ENCODE measurements at regions not wholly inside any gene's neighbourhood (a gene's known extent, or its start where the extent isn't known, plus 50 kb on each side); places are given as distances from the start of the nearest gene placed in this dataset.

DNA sequence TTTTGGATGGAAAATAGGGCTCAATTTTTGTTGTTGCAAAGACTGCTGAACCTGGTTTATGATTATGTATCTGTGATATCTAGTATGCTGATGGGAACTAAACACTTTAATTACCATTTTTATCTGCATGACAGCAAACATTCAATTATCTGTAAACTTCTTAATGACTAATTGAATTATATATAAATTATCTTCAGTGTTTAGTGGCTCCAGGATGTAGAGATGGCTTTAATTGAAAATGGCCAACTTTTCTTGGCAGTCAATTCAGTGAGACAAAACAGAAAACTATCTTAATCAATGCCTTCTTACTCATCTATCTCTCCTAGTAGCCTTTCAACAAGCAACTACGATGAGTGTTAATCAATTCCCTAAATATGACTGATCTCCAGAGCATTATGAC is 591.3 kb downstream of the HACE1 start:
- ChIA-PET POLR2A (no interaction called here), CTCF (interaction anchor here (0.6 kb wide), 1 partner anchor 27 kb away, joined by 3 read pairs; no protein-coding TSS in a partner anchor)
- Histone ChIP-seq H3K9me2 (no peaks in the 10 kb centered on the region), H3K36me3 (replicated peaks in 1 of 2; ENCODE audit: control insufficient read depth in 1 of 2, insufficient read depth in 2 of 2, low read length in 1 of 2) (no peaks in the 10 kb centered on the region), H3K4me3 (ENCODE audit: low read depth in 2 of 2, low read length in 1 of 2) (no peak overlapping the region), H2AFZ (ENCODE audit: low read depth) (no peak overlapping the region), H3K9me3 (no peaks in the 10 kb centered on the region), H3K27ac (ENCODE audit: low read depth in 2 of 2, low read length in 1 of 2) (no peak overlapping the region), H3K79me2 (ENCODE audit: insufficient read depth) (no peaks in the 10 kb centered on the region), H3K9ac (no peak overlapping the region), H3K4me1 (ENCODE audit: control insufficient read depth in 1 of 2, insufficient read depth in 2 of 2, low read depth in 1 of 2, low read length in 1 of 2) (no peaks in the 10 kb centered on the region; a peak in 2 of 4 replicates), H3K27me3 (ENCODE audit: insufficient read depth) (no peaks in the 10 kb centered on the region), H3K4me2 (no peak overlapping the region), H3F3A (replicated peaks; ENCODE audit: insufficient read depth) (no peaks in the 10 kb centered on the region), H4K20me1 (ENCODE audit: insufficient read depth) (no peaks in the 10 kb centered on the region)
- DNase-seq: no peak
- 28% methylated on average over 1 of the region's 1 CpG for WGBS (ENCODE audit: low lambda C conversion rate)
- TF ChIP-seq EP300 (IDR thresholded peaks at IDR 0.05; ENCODE audit: borderline replicate concordance in 1 of 2, low read depth in 1 of 2, low read length in 1 of 2) (peak in 1 of 2 experiments; percentile 39; a peak in 1 of 4 replicates), JUND (IDR thresholded peaks at IDR 0.05) (no peak), FOXM1 (IDR thresholded peaks at IDR 0.05; ENCODE audit: low read depth) (no peak), RXRA (IDR thresholded peaks at IDR 0.05; ENCODE audit: borderline replicate concordance, low read depth) (no peak), SMC3 (IDR thresholded peaks at IDR 0.05; ENCODE audit: low read depth, low read length) (no peak)

DNA sequence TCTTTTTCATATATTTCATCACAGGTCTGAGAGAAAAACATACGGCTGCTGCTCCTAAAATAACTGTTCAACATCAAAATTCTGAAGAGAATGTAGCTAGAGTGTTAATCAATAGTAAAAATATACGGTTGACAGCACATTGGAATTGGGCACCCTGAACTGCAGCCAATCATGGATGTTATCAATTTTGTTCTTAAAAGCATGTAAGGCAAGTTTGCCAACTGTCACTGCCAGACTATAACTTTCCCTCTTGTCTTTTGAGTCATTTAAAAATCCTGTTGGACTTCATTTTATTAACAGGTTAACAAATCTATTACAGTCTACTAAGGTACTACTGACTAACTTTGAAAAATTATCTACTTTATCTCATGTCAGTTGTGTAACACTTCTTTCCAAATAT is 592.8 kb downstream of the HACE1 start:
- DNase-seq: no peak
- Histone ChIP-seq H3K4me2 (no peak overlapping the region), H3K36me3 (replicated peaks in 1 of 2; ENCODE audit: control insufficient read depth in 1 of 2, insufficient read depth in 2 of 2, low read length in 1 of 2) (no peaks in the 10 kb centered on the region), H2AFZ (ENCODE audit: low read depth) (no peak overlapping the region), H4K20me1 (ENCODE audit: insufficient read depth) (no peaks in the 10 kb centered on the region), H3K79me2 (ENCODE audit: insufficient read depth) (no peaks in the 10 kb centered on the region), H3K27ac (ENCODE audit: low read depth in 2 of 2, low read length in 1 of 2) (no peak overlapping the region), H3K27me3 (ENCODE audit: insufficient read depth) (no peaks in the 10 kb centered on the region), H3K9ac (no peak overlapping the region), H3K9me2 (no peaks in the 10 kb centered on the region), H3K4me1 (ENCODE audit: control insufficient read depth in 1 of 2, insufficient read depth in 2 of 2, low read depth in 1 of 2, low read length in 1 of 2) (no peaks in the 10 kb centered on the region; a peak in 2 of 4 replicates), H3K4me3 (ENCODE audit: low read depth in 2 of 2, low read length in 1 of 2) (no peak overlapping the region), H3K9me3 (no peaks in the 10 kb centered on the region), H3F3A (replicated peaks; ENCODE audit: insufficient read depth) (no peaks in the 10 kb centered on the region)
- 65% methylated on average over 2 of the region's 2 CpGs for WGBS (ENCODE audit: low lambda C conversion rate)
- ChIA-PET POLR2A (no interaction called here), CTCF (no interaction called here)
- no peak for TF ChIP-seq TCF12 (IDR thresholded peaks at IDR 0.05)
- no peak for TF ChIP-seq FOXM1 (IDR thresholded peaks at IDR 0.05; ENCODE audit: low read depth)
- TF ChIP-seq, protein P1, sequence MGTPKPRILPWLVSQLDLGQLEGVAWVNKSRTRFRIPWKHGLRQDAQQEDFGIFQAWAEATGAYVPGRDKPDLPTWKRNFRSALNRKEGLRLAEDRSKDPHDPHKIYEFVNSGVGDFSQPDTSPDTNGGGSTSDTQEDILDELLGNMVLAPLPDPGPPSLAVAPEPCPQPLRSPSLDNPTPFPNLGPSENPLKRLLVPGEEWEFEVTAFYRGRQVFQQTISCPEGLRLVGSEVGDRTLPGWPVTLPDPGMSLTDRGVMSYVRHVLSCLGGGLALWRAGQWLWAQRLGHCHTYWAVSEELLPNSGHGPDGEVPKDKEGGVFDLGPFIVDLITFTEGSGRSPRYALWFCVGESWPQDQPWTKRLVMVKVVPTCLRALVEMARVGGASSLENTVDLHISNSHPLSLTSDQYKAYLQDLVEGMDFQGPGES (IDR thresholded peaks at IDR 0.05; ENCODE audit: low read depth, low read length): no peak
- TF ChIP-seq YY1 (IDR thresholded peaks at IDR 0.05; ENCODE audit: low read depth): no peak
- TF ChIP-seq, protein P2, sequence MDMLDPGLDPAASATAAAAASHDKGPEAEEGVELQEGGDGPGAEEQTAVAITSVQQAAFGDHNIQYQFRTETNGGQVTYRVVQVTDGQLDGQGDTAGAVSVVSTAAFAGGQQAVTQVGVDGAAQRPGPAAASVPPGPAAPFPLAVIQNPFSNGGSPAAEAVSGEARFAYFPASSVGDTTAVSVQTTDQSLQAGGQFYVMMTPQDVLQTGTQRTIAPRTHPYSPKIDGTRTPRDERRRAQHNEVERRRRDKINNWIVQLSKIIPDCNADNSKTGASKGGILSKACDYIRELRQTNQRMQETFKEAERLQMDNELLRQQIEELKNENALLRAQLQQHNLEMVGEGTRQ (IDR thresholded peaks at IDR 0.05; ENCODE audit: borderline replicate concordance, low read depth, low read length): no peak
- TF ChIP-seq CHD2 (IDR thresholded peaks at IDR 0.05; ENCODE audit: low read length, partially characterized antibody): no peak
- TF ChIP-seq, protein P3, sequence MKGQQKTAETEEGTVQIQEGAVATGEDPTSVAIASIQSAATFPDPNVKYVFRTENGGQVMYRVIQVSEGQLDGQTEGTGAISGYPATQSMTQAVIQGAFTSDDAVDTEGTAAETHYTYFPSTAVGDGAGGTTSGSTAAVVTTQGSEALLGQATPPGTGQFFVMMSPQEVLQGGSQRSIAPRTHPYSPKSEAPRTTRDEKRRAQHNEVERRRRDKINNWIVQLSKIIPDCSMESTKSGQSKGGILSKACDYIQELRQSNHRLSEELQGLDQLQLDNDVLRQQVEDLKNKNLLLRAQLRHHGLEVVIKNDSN (IDR thresholded peaks at IDR 0.05; ENCODE audit: borderline replicate concordance, low read depth): no peak
- TF ChIP-seq POLR2AphosphoS5 (IDR thresholded peaks at IDR 0.05; ENCODE audit: low read depth, low read length): no peak
